Upper lobe of left lung (tissue), 4 donors: ENCODE measurements at regions not wholly inside any gene's neighbourhood (a gene's known extent, or its start where the extent isn't known, plus 50 kb on each side); places are given as distances from the start of the nearest gene placed in this dataset.

Experiments used
- CTCF ChIP-seq, 6 experiments: fragments of 450-650 bp in 4 of 6; fragments of 200-600 bp in 2 of 6; sonication (generic) in 2 of 6; IDR thresholded peaks; one replicate each; pipeline ENCODE4 v1.5.1; 2016 to 2019; ENCODE audit warnings: antibody characterized with exemption in 6 of 6
- EP300 ChIP-seq, 4 donors: sonication (generic); formaldehyde crosslinking; IDR thresholded peaks; one replicate each; pipeline ENCODE4 v1.5.1; 2017; ENCODE audit warnings: antibody characterized with exemption in 4 of 4, control low read depth in 2 of 4
- POLR2A ChIP-seq, 4 donors: fragments of 450-650 bp; IDR thresholded peaks; one replicate each; pipeline ENCODE4 v1.5.1; 2016 to 2017; ENCODE audit warnings: antibody characterized with exemption in 4 of 4, mild to moderate bottlenecking in 2 of 4
- POLR2AphosphoS5 ChIP-seq, 2 donors: sonication (generic); formaldehyde crosslinking; IDR thresholded peaks; one replicate each; pipeline ENCODE4 v1.5.1; 2017; ENCODE audit warnings: antibody characterized with exemption in 2 of 2

GRCh38 chr3:22392859-22393258 lies 641.8 kb upstream of the ZNF385D start:
- TF ChIP-seq POLR2AphosphoS5 (IDR thresholded peaks at IDR 0.05) (no peak), CTCF (IDR thresholded peaks at IDR 0.05) (no peak), EP300 (IDR thresholded peaks at IDR 0.05) (no peak), POLR2A (IDR thresholded peaks at IDR 0.05) (no peak)
